NCI-H1694 treated with DMSO at 0.1 percent for 48 hours (cell line): ENCODE measurements at regions not wholly inside any gene's neighbourhood (a gene's known extent, or its start where the extent isn't known, plus 50 kb on each side); places are given as distances from the start of the nearest gene placed in this dataset.

ENCODE experiments used
- DNase-seq: peaks from one replicate; lab custom pipeline; 2025; lab: John Stamatoyannopoulos, UW

DNA sequence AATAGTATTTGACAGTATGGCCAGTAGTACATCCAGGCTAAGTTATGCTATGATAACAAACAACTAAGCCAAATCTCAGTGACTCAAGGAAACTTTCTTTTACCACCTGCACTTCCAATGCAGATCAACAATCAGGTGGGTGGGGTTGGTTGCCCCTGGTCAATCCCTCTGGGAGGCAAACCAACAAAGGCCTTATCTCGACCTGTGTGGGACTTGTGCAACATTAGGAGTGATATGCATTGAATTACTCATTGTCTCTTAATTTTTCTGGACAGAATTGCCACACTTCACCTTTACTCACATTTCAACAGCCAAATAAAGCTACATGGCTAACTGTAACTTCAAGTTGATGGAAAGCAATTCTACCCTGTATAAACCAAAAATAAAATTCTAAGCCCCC is 1049.3 kb upstream of the CDH2 start:
- DNase-seq, result no peak

DNA sequence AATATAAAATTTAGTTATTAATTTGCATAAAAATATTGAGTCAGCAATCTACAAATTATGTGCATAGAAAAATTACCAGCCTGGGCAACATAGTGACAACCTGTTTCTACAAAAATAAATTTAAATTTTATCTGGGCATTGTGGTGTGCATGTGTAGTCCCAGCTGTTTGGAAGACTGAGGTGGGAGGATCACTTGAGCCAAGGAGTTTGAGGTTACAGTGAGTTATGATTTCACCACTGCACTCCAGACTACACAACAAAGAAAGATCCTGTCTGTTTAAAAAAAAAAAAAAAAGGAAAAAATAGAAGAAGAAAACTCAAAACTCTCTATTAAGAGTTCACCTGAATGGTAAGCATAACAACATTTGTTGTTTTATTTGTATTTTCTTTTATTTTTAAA is 1048.4 kb upstream of the CDH2 start:
- DNase-seq, result no peak

DNA sequence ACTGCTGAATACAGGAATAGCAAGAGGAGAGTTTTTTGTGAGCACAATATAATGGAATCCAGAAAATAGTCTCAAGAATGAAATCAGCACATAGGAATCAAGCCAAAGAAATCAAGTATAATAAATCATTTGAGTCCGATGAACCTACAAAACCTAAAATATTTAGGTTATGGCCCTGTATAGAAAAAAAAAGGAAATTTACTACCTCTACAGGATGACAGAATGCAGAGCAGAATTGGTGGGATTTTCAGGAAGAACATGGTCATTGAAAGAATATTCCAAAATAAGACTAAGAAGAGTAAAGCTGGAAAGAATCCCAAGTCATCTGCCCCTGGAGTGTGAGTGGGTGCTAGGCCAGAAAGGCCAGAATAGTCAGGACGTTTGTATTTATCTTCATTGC is 1041.2 kb upstream of the CDH2 start:
- no peak for DNase-seq

DNA sequence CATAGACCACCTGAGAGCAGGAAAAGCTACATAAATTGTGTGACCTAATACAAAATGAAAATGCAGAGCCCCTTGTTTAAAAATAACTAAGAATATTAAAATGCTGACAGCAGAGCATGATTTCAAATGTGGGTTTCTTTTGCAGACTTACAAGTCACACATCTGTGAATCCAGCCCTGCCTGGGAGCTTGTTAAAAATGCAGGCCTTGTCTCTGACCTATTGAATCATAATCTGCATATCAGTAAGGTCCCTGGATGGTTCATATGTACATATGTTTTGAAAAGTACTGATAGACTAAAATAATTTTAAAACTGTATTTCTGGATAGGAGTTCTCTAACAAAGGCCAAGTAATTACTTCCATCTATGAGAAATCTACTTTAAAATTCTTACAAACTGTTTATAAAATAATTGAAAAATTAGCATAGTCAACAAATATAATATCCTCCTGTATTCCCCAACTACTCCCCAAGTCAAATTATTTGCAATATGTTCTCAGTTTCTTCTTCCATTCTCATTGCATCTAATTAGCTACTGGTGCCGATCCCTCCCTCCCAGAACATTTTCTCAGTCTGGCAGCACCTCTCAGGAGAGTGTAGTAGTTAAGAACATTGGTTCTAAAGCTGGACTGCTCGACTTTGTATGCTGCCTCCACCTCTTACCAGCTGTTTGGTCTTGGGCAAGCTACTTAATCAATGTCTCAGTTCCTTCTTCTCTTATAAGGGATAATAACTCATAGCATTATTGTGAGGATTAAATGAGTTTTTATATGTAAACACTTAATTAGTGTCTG is 1040.4 kb upstream of the CDH2 start:
- DNase-seq, result no peak

DNA sequence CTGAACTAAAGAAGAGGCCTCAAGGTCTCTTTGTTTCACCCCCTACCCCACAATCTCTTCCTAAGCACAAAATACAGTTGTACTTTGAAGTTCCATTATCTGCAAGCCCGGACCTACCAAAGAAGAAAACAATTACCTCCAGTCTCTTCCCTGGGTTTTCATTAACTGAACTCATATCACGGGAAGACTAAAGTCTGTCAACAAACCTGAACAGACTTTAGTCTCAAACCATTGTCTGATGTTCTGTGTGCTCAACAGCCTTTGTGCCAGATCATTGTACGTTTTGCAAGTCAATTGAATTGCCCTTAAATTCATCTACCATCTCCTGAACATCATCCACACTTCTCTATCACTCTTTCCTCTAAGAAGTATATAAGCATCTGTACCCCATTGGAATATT is 1021.9 kb upstream of the CDH2 start:
- no peak for DNase-seq

DNA sequence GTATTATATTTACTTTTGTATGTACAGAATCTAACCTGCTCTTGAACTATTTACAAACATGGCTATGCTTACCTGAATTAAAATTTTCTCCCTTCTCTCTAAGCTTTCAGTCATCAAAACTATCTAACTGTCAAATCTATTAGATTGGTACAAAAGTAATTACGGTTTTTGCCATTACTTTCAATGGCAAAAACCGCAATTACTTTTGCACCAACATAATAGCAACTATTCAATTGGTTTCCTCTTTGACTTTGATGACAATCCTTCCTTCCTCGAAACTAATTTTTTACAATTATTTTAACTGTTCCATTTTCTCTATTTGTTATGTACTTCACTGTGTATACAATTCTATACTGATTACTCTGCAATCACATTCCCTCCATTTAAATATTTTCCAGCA is 1019.4 kb upstream of the CDH2 start:
- DNase-seq, result no peak

DNA sequence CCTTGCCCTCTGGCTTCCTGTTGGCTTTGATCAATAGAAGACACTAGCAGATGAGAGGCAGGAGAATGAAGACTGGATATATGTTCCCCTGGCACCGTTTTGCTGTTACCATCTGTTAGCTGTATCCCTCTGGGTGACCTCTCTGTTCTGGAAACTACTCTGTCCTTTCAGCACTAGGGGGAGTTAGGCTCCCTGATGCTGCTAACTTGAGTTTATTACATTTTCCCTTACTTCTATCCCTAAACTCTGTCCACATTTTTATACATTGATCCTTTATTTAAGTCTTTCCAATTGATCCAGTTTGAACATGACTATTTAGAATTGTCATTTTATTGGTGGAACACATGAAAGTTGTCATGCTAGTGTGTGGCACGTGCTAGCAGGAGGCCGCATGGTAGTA is 1014.3 kb upstream of the CDH2 start:
- no peak for DNase-seq

DNA sequence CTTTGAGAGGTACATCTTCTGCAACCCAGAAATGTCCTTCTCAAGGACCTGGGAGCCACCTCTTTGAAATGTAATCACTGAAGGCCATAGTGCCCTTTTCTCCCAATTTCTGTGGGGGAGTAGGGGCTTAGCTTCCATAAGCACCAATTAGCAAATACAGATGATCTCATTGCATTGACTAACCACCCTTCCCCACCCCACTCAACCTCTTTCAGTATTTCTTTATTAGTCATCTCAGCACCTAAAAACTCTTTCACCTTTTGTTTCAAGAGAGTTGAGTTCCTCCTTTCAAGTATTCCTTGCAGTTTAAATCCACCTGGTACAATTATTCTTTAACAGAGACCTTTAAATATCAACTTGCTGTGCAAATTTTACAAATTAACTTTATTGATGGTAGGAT is 1011.8 kb upstream of the CDH2 start:
- DNase-seq, result no peak

DNA sequence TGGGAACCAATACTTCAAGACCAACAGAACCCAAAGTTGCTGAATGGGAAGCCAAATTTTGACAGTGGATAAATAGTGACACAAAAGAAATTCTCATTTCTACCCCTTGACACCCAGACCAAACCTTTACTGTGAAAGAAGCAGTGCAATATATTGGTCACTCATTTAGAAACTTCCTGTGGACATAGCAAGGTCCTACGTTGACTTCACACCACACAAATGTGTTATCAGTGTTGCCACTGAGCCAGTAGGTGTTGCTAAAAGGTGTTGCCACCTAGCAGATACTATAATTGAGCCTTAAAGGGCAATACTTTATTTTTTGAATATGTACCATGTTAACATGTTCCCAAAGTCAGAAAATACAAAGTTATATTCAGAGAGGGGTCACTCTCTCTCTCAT is 1008.9 kb upstream of the CDH2 start:
- DNase-seq, result no peak

DNA sequence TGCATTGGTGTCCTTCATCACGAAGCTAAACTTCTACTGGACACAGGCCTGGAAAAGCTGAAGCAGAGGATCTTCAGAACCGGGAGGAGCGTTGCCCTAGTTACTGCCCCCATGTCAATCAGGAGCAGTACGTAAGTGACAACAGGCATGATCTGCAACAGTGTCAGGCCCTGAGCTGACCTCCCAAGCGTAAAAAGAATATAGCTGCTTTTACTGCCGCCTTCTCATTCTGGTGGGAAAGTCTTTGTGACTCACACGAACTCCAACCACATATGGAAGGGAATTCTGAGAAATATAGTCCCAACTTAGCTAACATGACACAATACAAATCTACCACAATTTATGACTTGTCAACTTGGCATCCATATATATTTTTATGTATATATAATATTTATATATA is 1007.7 kb upstream of the CDH2 start:
- DNase-seq, result no peak

DNA sequence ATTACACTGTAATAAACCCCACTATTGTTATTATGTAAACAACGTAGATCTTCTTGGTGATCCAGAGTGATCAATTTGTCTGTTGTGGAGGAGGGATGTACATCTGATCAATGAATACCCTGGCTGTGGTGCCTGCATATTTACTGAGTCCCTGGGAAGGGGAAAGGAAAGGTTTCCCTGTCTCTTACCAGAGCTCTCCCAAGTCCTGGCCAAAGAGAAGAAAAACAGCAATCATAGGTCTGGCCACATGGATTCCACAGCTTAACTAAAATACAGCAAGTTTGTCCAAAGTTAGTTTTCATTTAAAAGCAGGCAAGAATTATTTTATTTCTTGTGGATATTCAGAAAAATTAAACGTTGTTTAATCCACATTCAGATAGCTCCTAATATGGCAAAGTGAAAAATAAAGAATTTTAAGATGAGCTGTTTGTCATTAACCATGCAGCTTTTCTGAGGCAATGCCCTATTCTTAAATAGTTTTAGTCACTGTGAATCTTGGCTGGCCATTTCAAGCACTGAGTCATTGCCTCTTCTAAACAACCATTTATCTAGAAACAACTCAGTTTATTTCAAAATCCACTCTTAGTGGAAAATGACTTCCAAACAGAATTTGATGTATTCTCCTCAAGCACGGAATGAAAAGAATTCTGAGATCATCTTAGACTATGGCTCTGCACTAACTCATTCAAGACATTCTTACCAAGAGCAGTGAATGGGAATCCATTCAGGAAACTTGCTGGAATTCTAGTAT is 1004.4 kb upstream of the CDH2 start:
- no peak for DNase-seq

DNA sequence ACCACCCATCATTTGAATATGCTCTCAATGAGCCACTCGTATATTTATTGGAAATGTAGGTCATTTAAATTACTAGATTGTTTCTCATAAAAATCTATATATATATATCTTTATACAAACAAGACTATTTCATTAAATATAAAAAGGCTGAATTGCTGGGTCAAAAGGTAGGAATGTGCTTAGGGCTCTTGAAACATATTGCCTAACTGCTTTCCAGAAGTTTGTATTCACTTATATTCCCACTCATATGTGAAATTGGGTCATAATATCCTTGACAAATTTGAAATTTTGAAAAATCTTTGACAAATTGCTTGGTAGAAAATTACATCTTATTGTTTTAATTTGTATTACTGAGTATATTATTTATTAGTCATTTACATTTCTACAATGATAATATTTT is 999.8 kb upstream of the CDH2 start:
- DNase-seq, result no peak

DNA sequence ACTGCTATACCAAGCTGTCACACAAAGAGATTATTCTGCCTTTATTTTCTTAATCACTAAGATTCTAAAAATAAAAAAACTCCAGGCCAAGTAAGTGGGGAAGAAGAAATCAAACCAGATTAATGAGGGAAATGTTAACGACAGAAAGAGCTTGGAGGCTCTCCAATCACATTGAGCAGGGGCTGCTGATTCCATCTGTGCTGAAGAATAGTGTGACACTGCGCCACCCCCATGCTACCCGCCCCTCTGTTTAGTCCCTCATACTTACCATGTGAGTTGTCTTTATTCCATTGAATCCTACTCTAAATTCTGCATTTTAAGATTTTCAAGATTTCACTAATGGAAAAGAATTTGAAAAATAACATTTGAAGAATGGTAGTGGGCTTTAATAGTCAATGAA is 998.0 kb upstream of the CDH2 start:
- DNase-seq, result no peak

DNA sequence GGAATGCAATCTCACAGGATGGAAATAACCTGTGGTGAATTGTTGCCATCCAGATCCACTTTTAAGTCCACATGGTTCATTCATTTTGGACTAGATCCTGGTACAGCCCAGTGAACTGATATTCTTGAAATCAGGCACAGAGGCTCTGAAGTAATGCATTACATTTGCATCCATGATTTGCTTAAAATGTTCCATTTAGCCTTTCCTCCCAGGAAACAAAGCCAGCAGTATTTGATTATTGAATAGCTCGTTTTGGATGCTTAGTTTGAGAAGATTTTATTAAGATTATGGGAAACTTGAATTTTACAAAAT is 995.8 kb upstream of the CDH2 start:
- DNase-seq, result no peak

DNA sequence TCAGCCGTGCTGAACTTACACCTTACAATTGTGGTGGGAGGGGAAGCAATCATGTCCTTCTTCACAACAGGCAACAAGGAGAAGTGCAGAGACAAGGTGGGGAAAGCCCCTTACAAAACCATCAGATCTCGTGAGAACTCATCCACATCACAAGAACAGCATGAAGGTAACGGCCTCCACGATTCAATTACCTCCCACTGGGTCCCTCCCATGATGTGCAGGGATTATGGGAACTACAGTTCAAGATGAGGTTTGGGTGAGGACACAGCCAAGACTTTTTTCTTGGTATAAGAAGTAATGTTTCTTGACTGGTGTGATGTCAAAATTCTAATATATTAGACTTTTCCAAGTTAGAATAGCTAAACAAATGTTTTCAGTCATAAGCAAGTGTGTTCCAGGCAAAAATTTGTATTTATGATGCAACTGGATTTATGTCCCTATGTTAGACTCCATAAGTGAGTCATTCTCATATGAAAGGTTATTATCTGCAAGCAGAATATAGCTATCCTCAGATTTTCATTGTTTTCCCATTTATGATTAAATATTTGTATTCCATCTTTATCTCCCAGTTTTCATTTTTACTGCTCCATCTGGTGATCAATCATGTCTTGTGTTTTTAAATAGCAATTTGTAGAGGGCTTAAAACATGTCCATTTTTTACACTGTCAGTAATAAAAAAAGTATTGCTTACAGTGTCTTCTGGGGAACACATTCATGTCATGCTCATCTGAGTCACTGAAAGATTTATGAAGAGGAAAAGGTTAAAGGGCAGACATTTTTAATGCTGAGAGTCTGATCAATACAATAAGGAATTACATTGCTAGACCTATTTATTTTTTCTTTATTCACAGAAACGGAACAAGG is 995.2 kb upstream of the CDH2 start:
- DNase-seq, result no peak

DNA sequence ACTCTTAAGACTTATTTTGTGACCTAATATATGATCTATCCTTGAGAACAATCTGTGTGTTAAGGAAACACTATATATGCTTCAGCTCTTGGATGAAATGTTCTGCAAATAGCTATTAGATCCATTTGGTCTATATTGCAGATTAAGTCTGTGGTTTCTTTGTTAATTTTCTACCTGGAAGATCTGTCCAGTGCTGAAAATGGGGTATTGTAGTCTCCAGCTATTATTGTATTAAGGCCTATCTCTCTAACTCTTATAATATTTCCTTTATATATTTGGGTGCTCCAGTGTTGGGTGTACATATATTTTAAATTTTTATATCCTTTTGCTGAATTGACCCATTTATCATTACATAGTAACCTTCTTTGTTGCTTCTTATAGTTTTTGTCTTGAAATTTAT is 992.7 kb upstream of the CDH2 start:
- DNase-seq, result no peak

DNA sequence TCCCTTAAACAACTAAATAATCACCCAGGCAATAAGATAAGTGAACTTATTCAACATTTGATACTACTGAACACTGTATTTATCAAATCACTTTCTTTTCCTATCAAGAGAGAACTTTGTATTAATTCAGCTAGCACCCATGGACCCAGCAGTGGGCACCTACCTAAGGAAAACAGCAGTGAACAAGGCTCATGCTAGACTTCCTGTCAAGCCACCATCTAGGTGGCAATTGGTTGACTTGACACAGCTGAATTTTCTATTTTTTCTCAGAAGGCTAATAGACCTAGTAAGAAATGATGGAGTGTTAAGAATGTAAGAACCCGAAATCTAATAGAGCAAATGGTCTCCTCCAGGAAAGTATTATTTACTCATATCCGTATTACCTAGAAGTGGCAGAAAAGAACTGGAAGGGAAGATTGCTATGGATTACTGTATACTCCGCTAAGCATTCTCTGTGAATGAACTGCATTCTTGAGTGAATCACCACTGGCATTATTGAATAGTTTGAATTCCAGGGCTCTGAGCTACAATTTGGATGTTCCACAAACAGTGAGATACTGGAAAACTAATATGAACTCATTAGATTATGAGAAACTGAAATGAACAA is 988.2 kb upstream of the CDH2 start:
- DNase-seq, result no peak

DNA sequence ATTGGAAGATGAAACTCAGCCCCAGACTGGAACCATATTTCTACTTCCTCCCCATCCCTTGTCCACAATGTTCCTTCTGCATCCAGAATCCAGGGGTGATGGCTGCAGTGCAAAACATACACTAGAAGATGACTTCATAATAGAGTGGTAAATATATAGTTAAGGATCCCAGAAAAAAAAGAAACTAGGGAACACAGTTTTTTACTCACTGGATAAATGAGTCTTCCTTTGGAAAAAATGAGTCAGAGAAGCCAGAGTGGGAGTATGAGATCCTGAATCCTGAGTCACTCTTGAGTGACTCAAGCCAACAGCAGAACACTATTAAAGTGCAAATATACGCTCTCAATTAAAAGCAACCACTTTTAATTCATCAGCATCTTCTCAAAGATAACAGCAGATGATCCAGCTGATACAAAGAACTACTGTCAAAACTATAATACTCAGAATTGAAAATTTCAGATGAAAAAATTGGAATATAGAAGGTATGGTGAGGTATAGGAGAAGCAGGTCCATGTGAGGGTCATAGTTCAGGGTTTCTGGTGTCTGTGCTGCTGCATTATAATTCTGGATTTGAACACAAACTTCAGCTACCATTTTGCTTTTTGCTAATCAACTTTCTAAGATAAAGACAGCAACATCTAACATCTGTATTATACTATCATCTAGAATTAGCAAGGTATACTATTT is 987.2 kb upstream of the CDH2 start:
- no peak for DNase-seq

DNA sequence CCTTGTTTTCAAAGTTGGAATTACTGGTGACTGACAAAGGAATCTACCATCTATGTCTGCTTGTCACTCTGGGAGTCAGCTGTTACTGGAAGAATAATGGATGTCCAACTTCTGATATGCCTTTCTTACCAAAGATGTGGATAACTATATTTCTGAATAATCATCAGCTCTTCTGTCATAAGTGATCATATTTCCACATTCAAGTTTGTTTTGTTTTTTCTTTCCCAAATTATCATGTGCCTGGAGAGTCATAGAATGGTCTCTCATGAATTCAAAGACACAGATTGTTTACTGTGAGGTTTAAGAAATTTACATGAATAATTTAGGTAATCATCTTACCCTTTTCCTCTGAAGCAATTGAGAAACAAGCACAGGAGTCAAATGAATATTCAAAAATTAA is 986.7 kb upstream of the CDH2 start:
- DNase-seq, result no peak

DNA sequence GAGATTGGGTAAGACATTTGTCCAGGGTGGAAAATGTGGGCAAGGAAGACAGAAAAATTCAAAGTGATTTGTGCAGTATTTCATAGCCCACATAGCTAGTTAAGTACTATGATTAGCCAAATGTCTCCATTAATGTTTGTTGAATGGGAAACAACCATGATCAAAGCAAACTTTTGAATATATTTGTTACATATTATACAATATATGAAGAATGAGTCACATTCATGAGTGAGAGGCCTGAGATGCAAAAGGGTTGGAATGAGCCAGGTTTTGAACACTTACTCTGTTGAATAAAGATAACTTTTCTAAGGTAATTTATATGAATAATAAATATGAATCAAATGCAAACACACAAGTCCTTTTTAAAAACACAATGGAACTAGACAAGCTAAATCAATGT is 984.5 kb upstream of the CDH2 start:
- DNase-seq, result no peak

DNA sequence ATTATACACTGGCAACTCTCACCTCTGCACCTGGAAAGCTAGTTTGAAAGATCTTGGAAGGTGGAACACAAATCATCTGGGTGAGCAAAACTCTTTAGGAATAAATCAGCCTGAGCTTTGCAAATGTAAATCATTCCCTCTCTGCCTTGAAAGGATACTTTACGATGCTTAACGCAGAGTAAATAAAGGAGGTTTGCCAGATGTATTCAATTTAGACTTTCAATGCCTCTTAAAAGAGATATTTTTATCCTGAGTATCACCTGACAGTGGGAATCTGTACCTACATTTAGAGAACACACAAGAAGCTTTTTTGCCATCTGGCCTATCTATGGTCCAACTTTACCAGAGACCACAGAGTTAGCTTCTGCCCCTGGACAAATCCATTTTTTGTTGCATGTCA is 983.2 kb upstream of the CDH2 start:
- no peak for DNase-seq

DNA sequence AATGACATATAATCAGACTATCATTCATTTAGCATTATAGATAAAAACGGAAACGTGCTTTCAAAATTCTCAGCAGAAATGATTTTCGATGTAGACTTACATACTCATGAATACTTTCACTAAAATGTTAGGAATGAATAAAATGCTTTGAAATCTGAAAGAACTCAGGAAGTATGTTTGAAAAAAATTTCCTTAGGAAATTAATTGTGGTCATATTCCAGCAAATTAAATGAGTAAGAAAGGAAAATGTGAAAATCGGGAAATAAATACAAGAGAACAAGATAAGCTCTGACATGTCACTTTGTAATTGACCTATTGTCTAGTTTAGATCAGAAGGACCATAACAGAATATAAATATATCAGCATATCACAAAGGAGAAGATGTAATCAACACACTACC is 981.0 kb upstream of the CDH2 start:
- no peak for DNase-seq
